ENCODE measurements at regions not wholly inside any gene's neighbourhood (a gene's known extent, or its start where the extent isn't known, plus 50 kb on each side); places are given as distances from the start of the nearest gene placed in this dataset.

DNA sequence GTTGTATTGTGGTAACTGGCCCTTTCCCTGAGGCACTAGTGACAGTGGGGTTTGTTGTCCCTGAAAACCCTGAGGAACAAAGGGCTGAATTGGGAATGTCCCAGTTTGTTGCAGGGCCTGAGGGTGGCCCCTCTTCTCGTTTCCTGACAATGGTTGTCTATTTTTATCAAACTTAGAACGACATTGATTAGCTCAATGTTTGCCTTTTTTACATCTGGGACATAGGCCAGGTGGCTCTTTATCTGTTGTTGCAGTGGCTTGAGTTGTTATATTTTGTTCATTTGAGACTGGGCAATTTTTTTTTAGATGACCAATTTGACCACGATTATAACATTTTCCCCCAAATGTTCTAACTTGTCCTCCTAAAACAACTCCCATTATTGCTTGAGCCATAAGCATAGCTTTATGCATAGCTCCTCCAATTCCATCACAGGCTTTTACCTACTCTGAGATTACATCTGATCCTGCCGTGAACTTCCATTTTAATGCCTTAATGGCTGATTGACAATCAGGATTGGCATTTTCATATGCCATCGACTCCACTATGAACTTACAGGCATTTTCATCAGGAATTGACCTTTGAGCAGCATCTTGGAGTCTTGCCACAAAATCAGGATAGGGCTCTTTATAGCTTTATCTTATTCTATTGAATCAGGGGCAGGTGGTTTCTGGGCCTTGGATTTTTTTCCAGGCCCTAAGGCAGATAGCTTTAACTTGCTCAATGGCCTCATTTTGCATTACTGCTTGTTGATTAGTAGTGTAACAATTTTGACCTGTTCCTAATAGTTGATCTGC, 604.3 kb downstream of the ALG10 start (continued):
- no peak for TF ChIP-seq ZNF776 (CRISPR knock-in tag; IDR thresholded peaks at IDR 0.05)

Data from HepG2 (cell line).